Gastrocnemius medialis (tissue), 4 donors: ENCODE measurements at regions not wholly inside any gene's neighbourhood (a gene's known extent, or its start where the extent isn't known, plus 50 kb on each side); places are given as distances from the start of the nearest gene placed in this dataset.

Experiments
- ATAC-seq, 2 donors: fragments of 150-250 bp; one replicate each; pipeline ENCODE4 v1.9.1; 2016
- DNase-seq, 2 donors: peaks; one replicate each; pipeline ENCODE4 v3.0.0-alpha.2; 2019
- H3K27ac ChIP-seq, 4 donors: fragments of 200-600 bp; sonication (generic); 1 replicate in 1 of 4; 2 replicates in 3 of 4; pipeline ENCODE4 v1.5.1; 2016 to 2018; ENCODE audit warnings: mild to moderate bottlenecking in 2 of 4, moderate library complexity in 1 of 4
- H3K27me3 ChIP-seq, 3 donors: fragments of 200-600 bp; sonication (generic) in 2 of 3; 1 replicate in 1 of 3; 2 replicates in 2 of 3; pipeline versions ENCODE4 v1.5.1 to v1.6.0; 2016 to 2019; ENCODE audit warnings: mild to moderate bottlenecking in 1 of 3, moderate library complexity in 1 of 3
- H3K36me3 ChIP-seq, 2 donors: fragments of 200-600 bp; sonication (generic) in 1 of 2; one replicate each; pipeline ENCODE4 v1.5.1; 2017 to 2018
- H3K4me1 ChIP-seq, 2 donors: fragments of 200-600 bp; sonication (generic) in 1 of 2; one replicate each; pipeline ENCODE4 v1.5.1; 2016 to 2017; ENCODE audit warnings: mild to moderate bottlenecking in 2 of 2
- H3K4me3 ChIP-seq, 4 donors: fragments of 200-600 bp; sonication (generic) in 3 of 4; 1 replicate in 1 of 4; 2 replicates in 3 of 4; pipeline ENCODE4 v1.5.1; 2016 to 2019; ENCODE audit warnings: mild to moderate bottlenecking in 2 of 4
- H3K9me3 ChIP-seq, 3 donors: fragments of 200-600 bp; sonication (generic) in 2 of 3; 1 replicate in 1 of 3; 2 replicates in 2 of 3; pipeline ENCODE4 v1.5.1; 2016 to 2019
- CTCF ChIP-seq, 5 experiments: fragments of 450-650 bp in 3 of 5; fragments of 200-600 bp in 2 of 5; sonication (generic) in 2 of 5; IDR thresholded peaks in 4 of 5; conservative IDR thresholded peaks in 1 of 5; 1 replicate in 4 of 5; 2 replicates in 1 of 5; pipeline ENCODE4 v1.5.1; 2016 to 2019; ENCODE audit warnings: antibody characterized with exemption in 5 of 5, mild to moderate bottlenecking in 3 of 5, moderate library complexity in 3 of 5
- POLR2A ChIP-seq, 2 donors: fragments of 450-650 bp; IDR thresholded peaks; one replicate each; pipeline ENCODE4 v1.6.1; 2017; ENCODE audit warnings: antibody characterized with exemption in 2 of 2, mild to moderate bottlenecking in 2 of 2, moderate library complexity in 2 of 2
- in situ Hi-C, 4 donors: fragments of 200-750 bp; cut with MboI; loops; one replicate each; pipeline versions ENCODE4 v1.15.0 to v1.8.0; 2017; ENCODE audit warnings: low sequenced_read_pairs in 4 of 4
- intact Hi-C: fragments of 100-400 bp; cut with DNase I; formaldehyde crosslinking; loops from one replicate; pipeline ENCODE4 v1.15.1; 2023; ENCODE audit warnings: low total_unique reads

GRCh38 chr18:60649842-60650536 is 277.4 kb upstream of the MC4R start:
- DNase-seq (no peak), ATAC-seq (no peak)
- no peak for TF ChIP-seq POLR2A (IDR thresholded peaks at IDR 0.05)
- no peak for TF ChIP-seq CTCF (IDR thresholded peaks at IDR 0.05 in 4 of 5, conservative IDR thresholded peaks at IDR 0.05 in 1 of 5)
- intact Hi-C loops = no loop called here
- Histone ChIP-seq H3K27me3 (no peaks in the 10 kb centered on the region), H3K9me3 (no peaks in the 10 kb centered on the region), H3K27ac (no peak overlapping the region), H3K4me3 (no peak overlapping the region), H3K36me3 (no peaks in the 10 kb centered on the region), H3K4me1 (no peaks in the 10 kb centered on the region)
- in situ Hi-C loops = no loop called here

- no peaks in the 10 kb centered on the region for H3K4me1 ChIP-seq
- H3K9me3 ChIP-seq = no peaks in the 10 kb centered on the region
- H3K36me3 ChIP-seq = no peaks in the 10 kb centered on the region
- ATAC-seq = no peak
- in situ Hi-C loops (no loop called here), intact Hi-C loops (no loop called here)
- no peak overlapping the region for H3K27ac ChIP-seq
- H3K4me3 ChIP-seq = no peak overlapping the region
- TF ChIP-seq POLR2A (IDR thresholded peaks at IDR 0.05) = no peak
- TF ChIP-seq CTCF (IDR thresholded peaks at IDR 0.05 in 4 of 5, conservative IDR thresholded peaks at IDR 0.05 in 1 of 5) = no peak
- no peak for DNase-seq
- no peaks in the 10 kb centered on the region for H3K27me3 ChIP-seq
These were observed 281.7 kb upstream of the MC4R start for GRCh38 chr18:60654298-60654697.

GRCh38 chr18:60656553-60656952 is 284.0 kb upstream of the MC4R start:
- H3K4me1 ChIP-seq = no peaks in the 10 kb centered on the region
- H3K4me3 ChIP-seq = no peak overlapping the region
- no peaks in the 10 kb centered on the region for H3K36me3 ChIP-seq
- no peak overlapping the region for H3K27ac ChIP-seq
- in situ Hi-C loops = no loop called here
- DNase-seq (no peak), ATAC-seq (no peak)
- TF ChIP-seq CTCF (IDR thresholded peaks at IDR 0.05 in 4 of 5, conservative IDR thresholded peaks at IDR 0.05 in 1 of 5) = no peak
- TF ChIP-seq POLR2A (IDR thresholded peaks at IDR 0.05) = no peak
- no peaks in the 10 kb centered on the region for H3K9me3 ChIP-seq
- intact Hi-C loops = no loop called here
- H3K27me3 ChIP-seq = no peaks in the 10 kb centered on the region

GRCh38 chr18:60662491-60662890 is 289.9 kb upstream of the MC4R start:
- TF ChIP-seq POLR2A (IDR thresholded peaks at IDR 0.05) = no peak
- no peak for TF ChIP-seq CTCF (IDR thresholded peaks at IDR 0.05 in 4 of 5, conservative IDR thresholded peaks at IDR 0.05 in 1 of 5)
- intact Hi-C loops = no loop called here
- in situ Hi-C loops = no loop called here
- H3K27me3 ChIP-seq = no peaks in the 10 kb centered on the region
- H3K4me3 ChIP-seq = no peak overlapping the region
- DNase-seq = no peak
- no peaks in the 10 kb centered on the region for H3K36me3 ChIP-seq
- H3K9me3 ChIP-seq = no peaks in the 10 kb centered on the region
- no peaks in the 10 kb centered on the region for H3K4me1 ChIP-seq
- ATAC-seq = no peak
- H3K27ac ChIP-seq = no peak overlapping the region
